H9 (cell line): ENCODE measurements at regions not wholly inside any gene's neighbourhood (a gene's known extent, or its start where the extent isn't known, plus 50 kb on each side); places are given as distances from the start of the nearest gene placed in this dataset.

Experiments
- DNase-seq: peaks from one replicate; pipeline ENCODE4 v3.0.0-alpha.2; 2017
- H2AFZ ChIP-seq: one replicate; pipeline ENCODE4 v1.6.1; 2013; ENCODE audit warnings: mild to moderate bottlenecking, low read length, control low read depth, moderate library complexity
- H2AK5ac ChIP-seq: 2 replicates; pipeline ENCODE4 v1.6.1; 2013; ENCODE audit warnings: low read length, control low read depth, mixed read lengths; ENCODE audit not compliant: insufficient read length
- H2BK120ac ChIP-seq: one replicate; pipeline ENCODE4 v1.6.1; 2013; ENCODE audit warnings: low read depth, mild to moderate bottlenecking, low read length, control low read depth, inconsistent platforms; ENCODE audit not compliant: poor library complexity, severe bottlenecking
- H2BK12ac ChIP-seq: 2 replicates; pipeline ENCODE4 v1.6.1; 2013; ENCODE audit warnings: low read length, control low read depth, mixed read lengths, low read depth; ENCODE audit not compliant: insufficient read length
- H2BK15ac ChIP-seq: 2 replicates; pipeline ENCODE4 v1.6.1; 2013; ENCODE audit warnings: low read depth, low read length, control low read depth
- H2BK20ac ChIP-seq: one replicate; pipeline ENCODE4 v1.6.1; 2013; ENCODE audit warnings: low read depth, mild to moderate bottlenecking, low read length, control low read depth, inconsistent platforms; ENCODE audit not compliant: poor library complexity, severe bottlenecking
- H2BK5ac ChIP-seq: 2 replicates; pipeline ENCODE4 v1.6.1; 2013; ENCODE audit warnings: low read length, control low read depth, mixed read lengths; ENCODE audit not compliant: insufficient read length
- H3K14ac ChIP-seq: 2 replicates; pipeline ENCODE4 v1.6.1; 2013; ENCODE audit warnings: low read length, control low read depth; ENCODE audit not compliant: insufficient read depth
- H3K18ac ChIP-seq: 2 replicates; pipeline ENCODE4 v1.6.1; 2013; ENCODE audit warnings: low read depth, mild to moderate bottlenecking, mixed read lengths, low read length, control low read depth; ENCODE audit not compliant: insufficient read length
- H3K23ac ChIP-seq: 2 replicates; pipeline ENCODE4 v1.6.1; 2013; ENCODE audit warnings: low read length, control low read depth, mixed read lengths, low read depth; ENCODE audit not compliant: insufficient read length
- H3K23me2 ChIP-seq: 2 replicates; pipeline ENCODE4 v1.6.1; 2013; ENCODE audit warnings: low read depth, mild to moderate bottlenecking, mixed read lengths, low read length, control low read depth; ENCODE audit not compliant: insufficient read length, poor library complexity, severe bottlenecking
- H3K27ac ChIP-seq: 2 replicates; pipeline ENCODE4 v1.5.1; 2013; ENCODE audit warnings: low read length, control low read depth, mixed read lengths, low read depth; ENCODE audit not compliant: insufficient read length
- H3K27me3 ChIP-seq: 2 replicates; pipeline ENCODE4 v1.6.1; 2013; ENCODE audit warnings: low read length, control low read depth, inconsistent platforms; ENCODE audit not compliant: insufficient read depth
- H3K4ac ChIP-seq: 2 replicates; pipeline ENCODE4 v1.6.1; 2013; ENCODE audit warnings: low read depth, mild to moderate bottlenecking, control low read depth, inconsistent platforms, low read length, moderate library complexity
- H3K4me1 ChIP-seq: 2 replicates; pipeline ENCODE4 v1.6.1; 2013; ENCODE audit warnings: low read length, control low read depth, inconsistent platforms; ENCODE audit not compliant: insufficient read depth
- H3K4me2 ChIP-seq: 2 replicates; pipeline ENCODE4 v1.6.1; 2013; ENCODE audit warnings: low read length, control low read depth, mixed read lengths; ENCODE audit not compliant: insufficient read length, insufficient read depth
- H3K56ac ChIP-seq: 2 replicates; pipeline ENCODE4 v1.6.1; 2013; ENCODE audit warnings: low read depth, mild to moderate bottlenecking, mixed read lengths, low read length, control low read depth; ENCODE audit not compliant: insufficient read length
- H3K79me1 ChIP-seq: 2 replicates; pipeline ENCODE4 v1.6.1; 2013; ENCODE audit warnings: low read depth, mild to moderate bottlenecking, moderate library complexity, low read length, control low read depth, inconsistent platforms; ENCODE audit not compliant: insufficient read depth, poor library complexity, severe bottlenecking
- H3K79me2 ChIP-seq: 2 replicates; pipeline ENCODE4 v1.6.1; 2013; ENCODE audit warnings: low read length, control low read depth, inconsistent platforms; ENCODE audit not compliant: insufficient read depth
- H3K9ac ChIP-seq: 2 replicates; pipeline ENCODE4 v1.6.1; 2013; ENCODE audit warnings: low read length, control low read depth, mixed read lengths; ENCODE audit not compliant: insufficient read length; ENCODE audit errors: extremely low read depth
- H3K9me3 ChIP-seq: one replicate; pipeline ENCODE4 v1.6.1; 2013; ENCODE audit warnings: low read depth, low read length, inconsistent platforms; ENCODE audit not compliant: control insufficient read depth
- H3T11ph ChIP-seq: one replicate; pipeline ENCODE4 v1.6.1; 2013; ENCODE audit warnings: mild to moderate bottlenecking, low read length, control low read depth, inconsistent platforms
- H4K20me1 ChIP-seq: one replicate; pipeline ENCODE4 v1.6.1; 2013; ENCODE audit not compliant: control insufficient read depth, insufficient read length, insufficient read depth
- H4K5ac ChIP-seq: 2 replicates; pipeline ENCODE4 v1.6.1; 2013; ENCODE audit warnings: low read depth, mild to moderate bottlenecking, mixed read lengths, low read length, control low read depth; ENCODE audit not compliant: insufficient read length
- H4K8ac ChIP-seq: replicated peaks from 2 replicates; pipeline ENCODE4 v1.6.1; 2013; ENCODE audit warnings: low read length, control low read depth, mixed read lengths, low read depth; ENCODE audit not compliant: insufficient read length
- H4K91ac ChIP-seq: 2 replicates; pipeline ENCODE4 v1.6.1; 2013; ENCODE audit warnings: low read depth, mild to moderate bottlenecking, moderate library complexity, mixed read lengths, low read length, control low read depth; ENCODE audit not compliant: insufficient read length
- H3K27ac Mint-ChIP-seq, 3 experiments: 2 replicates in 2 of 3; 3 replicates in 1 of 3; pipeline ENCODE4 v1.8.0; 2020 to 2021; ENCODE audit warnings: mixed read lengths in 3 of 3, mild to moderate bottlenecking in 1 of 3, moderate library complexity in 1 of 3
- H3K27me3 Mint-ChIP-seq: 2 replicates; pipeline ENCODE4 v1.8.0; 2021; ENCODE audit warnings: low read depth, mild to moderate bottlenecking, moderate library complexity, mixed read lengths
- H3K36me3 Mint-ChIP-seq, 3 experiments: 2 replicates in 2 of 3; 3 replicates in 1 of 3; pipeline ENCODE4 v1.8.0; 2020 to 2021; ENCODE audit warnings: low read depth in 3 of 3, mixed read lengths in 3 of 3; ENCODE audit not compliant: insufficient read depth in 1 of 3
- H3K4me1 Mint-ChIP-seq, 2 experiments: 2 replicates each; pipeline ENCODE4 v1.8.0; 2020; ENCODE audit warnings: mixed read lengths in 2 of 2
- H3K4me3 Mint-ChIP-seq, 2 experiments: 2 replicates in 1 of 2; 3 replicates in 1 of 2; pipeline ENCODE4 v1.8.0; 2020 to 2021; ENCODE audit warnings: mild to moderate bottlenecking in 2 of 2, mixed read lengths in 2 of 2, moderate library complexity in 1 of 2
- H3K9me3 Mint-ChIP-seq, 2 experiments: 2 replicates in 1 of 2; 3 replicates in 1 of 2; pipeline ENCODE4 v1.8.0; 2020; ENCODE audit warnings: mild to moderate bottlenecking in 2 of 2, mixed read lengths in 2 of 2, moderate library complexity in 1 of 2
- WGBS: extraction: QIAGEN DNeasy Blood & Tissue Kit; methylation state at CpG from one replicate; pipeline ENCODE4 v1.1.7; 2013; ENCODE audit warnings: missing lambda C conversion rate, low lambda C conversion rate, mixed read lengths; ENCODE audit not compliant: insufficient read length; ENCODE audit errors: extremely low coverage; 5-methylcytosine and 5-hydroxymethylcytosine counted together
- TF ChIP-seq, protein P1 (sequence below): fragments of 200-600 bp; sonication (generic); conservative IDR thresholded peaks from 3 replicates; pipeline ENCODE4 v1.8.0; 2021; ENCODE audit warnings: antibody characterized with exemption, mild to moderate bottlenecking

GRCh38 chr6:6495851-6496250 lies 92.7 kb upstream of the LY86 start:
- no peak overlapping the region for H4K91ac ChIP-seq
- H2AK5ac ChIP-seq: no peak overlapping the region
- no peaks in the 10 kb centered on the region; the same call in 1 of the 2 replicates for H3K27me3 Mint-ChIP-seq
- H2BK20ac ChIP-seq: no peak overlapping the region
- no peak overlapping the region for H3K14ac ChIP-seq
- no peak for DNase-seq
- H2BK5ac ChIP-seq: no peak overlapping the region
- no peak overlapping the region for H3K56ac ChIP-seq
- H3K79me2 ChIP-seq: no peaks in the 10 kb centered on the region
- no peak overlapping the region for H3K27ac ChIP-seq
- no peaks in the 10 kb centered on the region for H3K27me3 ChIP-seq
- H2BK120ac ChIP-seq: no peak overlapping the region
- no peak overlapping the region for H3K4me2 ChIP-seq
- TF ChIP-seq, protein P1, sequence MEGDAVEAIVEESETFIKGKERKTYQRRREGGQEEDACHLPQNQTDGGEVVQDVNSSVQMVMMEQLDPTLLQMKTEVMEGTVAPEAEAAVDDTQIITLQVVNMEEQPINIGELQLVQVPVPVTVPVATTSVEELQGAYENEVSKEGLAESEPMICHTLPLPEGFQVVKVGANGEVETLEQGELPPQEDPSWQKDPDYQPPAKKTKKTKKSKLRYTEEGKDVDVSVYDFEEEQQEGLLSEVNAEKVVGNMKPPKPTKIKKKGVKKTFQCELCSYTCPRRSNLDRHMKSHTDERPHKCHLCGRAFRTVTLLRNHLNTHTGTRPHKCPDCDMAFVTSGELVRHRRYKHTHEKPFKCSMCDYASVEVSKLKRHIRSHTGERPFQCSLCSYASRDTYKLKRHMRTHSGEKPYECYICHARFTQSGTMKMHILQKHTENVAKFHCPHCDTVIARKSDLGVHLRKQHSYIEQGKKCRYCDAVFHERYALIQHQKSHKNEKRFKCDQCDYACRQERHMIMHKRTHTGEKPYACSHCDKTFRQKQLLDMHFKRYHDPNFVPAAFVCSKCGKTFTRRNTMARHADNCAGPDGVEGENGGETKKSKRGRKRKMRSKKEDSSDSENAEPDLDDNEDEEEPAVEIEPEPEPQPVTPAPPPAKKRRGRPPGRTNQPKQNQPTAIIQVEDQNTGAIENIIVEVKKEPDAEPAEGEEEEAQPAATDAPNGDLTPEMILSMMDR: no peak
- H3K4me1 ChIP-seq: no peaks in the 10 kb centered on the region
- no peaks in the 10 kb centered on the region for H4K20me1 ChIP-seq
- H3K27ac Mint-ChIP-seq: no peak overlapping the region
- no peaks in the 10 kb centered on the region for H3K9me3 Mint-ChIP-seq
- no CpG with 5 or more reads among the region's 3 CpGs for WGBS
- no peak overlapping the region for H2AFZ ChIP-seq
- H3K4me1 Mint-ChIP-seq: no peaks in the 10 kb centered on the region
- H3K9me3 ChIP-seq: no peaks in the 10 kb centered on the region
- no peak overlapping the region for H4K5ac ChIP-seq
- no peak overlapping the region for H3K23ac ChIP-seq
- no peaks in the 10 kb centered on the region for H3K36me3 Mint-ChIP-seq
- no peak overlapping the region for H2BK12ac ChIP-seq
- no peaks in the 10 kb centered on the region for H3K79me1 ChIP-seq
- H3T11ph ChIP-seq: no peak overlapping the region
- H3K23me2 ChIP-seq: no peaks in the 10 kb centered on the region
- H4K8ac ChIP-seq: no peak overlapping the region
- H3K9ac ChIP-seq: no peak overlapping the region
- no peak overlapping the region for H3K18ac ChIP-seq
- no peak overlapping the region for H3K4me3 Mint-ChIP-seq
- no peak overlapping the region for H2BK15ac ChIP-seq
- no peak overlapping the region for H3K4ac ChIP-seq
